DOHH2 (cell line): ENCODE measurements at regions not wholly inside any gene's neighbourhood (a gene's known extent, or its start where the extent isn't known, plus 50 kb on each side); places are given as distances from the start of the nearest gene placed in this dataset.

Source experiments
- CTCF ChIP-seq: fragments of 200-600 bp; sonication (generic); IDR thresholded peaks from one replicate; pipeline ENCODE4 v1.5.1; 2014; ENCODE audit warnings: antibody characterized with exemption, mild to moderate bottlenecking, low read depth, low read length; ENCODE audit not compliant: poor library complexity, severe bottlenecking
- EZH2phosphoT487 ChIP-seq: fragments of 200-600 bp; sonication (generic); IDR thresholded peaks from 2 replicates; pipeline ENCODE4 v1.6.1; 2017; ENCODE audit warnings: borderline replicate concordance, mild to moderate bottlenecking, antibody characterized with exemption, low read length, moderate library complexity, mixed read lengths

- TF ChIP-seq CTCF (no peak), EZH2phosphoT487 (no peak)
These were observed 337.5 kb downstream of the SOX9 start for GRCh38 chr17:72458301-72458700.
